NCI-H460 (cell line): ENCODE measurements at regions not wholly inside any gene's neighbourhood (a gene's known extent, or its start where the extent isn't known, plus 50 kb on each side); places are given as distances from the start of the nearest gene placed in this dataset.

Experiments
- DNase-seq: peaks from one replicate; pipeline ENCODE4 v3.0.0-alpha.2; 2016; ENCODE audit warnings: low read depth; ENCODE audit errors: extremely low read depth

- DNase-seq, result no peak
Measured at GRCh38 chr1:38370716-38371504, 324.3 kb upstream of the POU3F1 start.

DNA sequence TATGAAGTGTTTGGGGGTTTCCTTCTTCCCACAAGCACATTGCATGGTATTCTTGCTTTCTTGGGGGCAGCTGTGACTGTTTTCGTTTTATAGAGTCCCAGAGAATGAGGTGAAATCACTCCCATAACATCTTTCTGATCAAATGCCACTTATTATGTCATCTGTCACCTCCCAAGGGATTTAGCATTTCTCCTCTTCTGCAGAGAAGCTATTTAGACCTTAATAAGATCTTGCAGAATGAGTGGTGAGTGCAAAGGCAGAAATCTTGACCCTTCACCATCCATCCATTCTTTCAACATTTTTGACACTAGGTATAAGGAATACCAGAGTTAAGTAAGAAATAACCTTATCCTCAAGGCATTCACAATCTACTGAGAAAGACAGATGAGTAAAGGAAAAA, 318.6 kb upstream of the POU3F1 start:
- no peak for DNase-seq

- no peak for DNase-seq
Measured at GRCh38 chr1:38361566-38361965, 315.0 kb upstream of the POU3F1 start.

- DNase-seq, result no peak
Measured at GRCh38 chr1:38360807-38361206, 314.2 kb upstream of the POU3F1 start.

DNA sequence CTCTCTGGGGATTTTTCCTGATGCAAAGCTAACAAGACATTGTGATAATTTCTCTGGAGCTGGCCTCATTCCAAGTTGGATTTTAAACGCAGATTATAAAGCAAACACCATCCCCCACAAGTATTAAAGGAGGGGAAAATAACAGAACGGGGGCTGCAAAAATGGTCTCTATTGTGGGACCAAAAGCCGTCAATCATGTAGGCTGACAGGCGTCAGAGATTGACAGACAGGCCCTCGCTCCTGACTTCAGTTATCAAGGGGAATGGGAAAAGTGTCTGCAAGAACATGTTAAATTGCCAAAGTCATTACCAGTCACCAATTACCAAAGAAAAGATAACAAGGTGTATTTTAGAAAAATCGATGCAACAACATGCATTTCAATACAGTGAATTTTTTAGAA, 307.4 kb upstream of the POU3F1 start:
- DNase-seq, result no peak

DNA sequence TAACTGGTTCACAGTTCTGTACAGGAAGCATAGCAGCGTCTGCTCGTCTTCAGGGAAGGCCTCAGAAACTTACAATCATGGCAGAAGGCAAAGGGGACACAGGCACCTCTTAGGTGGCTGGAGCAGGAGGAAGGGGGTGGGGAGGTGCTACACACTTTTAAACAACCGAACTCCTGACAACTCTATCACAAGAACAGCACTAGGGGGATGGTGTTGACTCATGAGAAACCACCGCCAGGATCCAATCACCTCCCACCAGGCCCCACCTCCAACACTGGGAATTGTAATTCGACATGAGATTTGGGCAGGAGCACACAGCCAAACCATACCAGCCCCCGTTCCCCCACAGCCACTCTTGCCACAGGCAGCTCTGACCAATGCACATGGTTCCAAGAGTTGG, 306.3 kb upstream of the POU3F1 start:
- no peak for DNase-seq

DNA sequence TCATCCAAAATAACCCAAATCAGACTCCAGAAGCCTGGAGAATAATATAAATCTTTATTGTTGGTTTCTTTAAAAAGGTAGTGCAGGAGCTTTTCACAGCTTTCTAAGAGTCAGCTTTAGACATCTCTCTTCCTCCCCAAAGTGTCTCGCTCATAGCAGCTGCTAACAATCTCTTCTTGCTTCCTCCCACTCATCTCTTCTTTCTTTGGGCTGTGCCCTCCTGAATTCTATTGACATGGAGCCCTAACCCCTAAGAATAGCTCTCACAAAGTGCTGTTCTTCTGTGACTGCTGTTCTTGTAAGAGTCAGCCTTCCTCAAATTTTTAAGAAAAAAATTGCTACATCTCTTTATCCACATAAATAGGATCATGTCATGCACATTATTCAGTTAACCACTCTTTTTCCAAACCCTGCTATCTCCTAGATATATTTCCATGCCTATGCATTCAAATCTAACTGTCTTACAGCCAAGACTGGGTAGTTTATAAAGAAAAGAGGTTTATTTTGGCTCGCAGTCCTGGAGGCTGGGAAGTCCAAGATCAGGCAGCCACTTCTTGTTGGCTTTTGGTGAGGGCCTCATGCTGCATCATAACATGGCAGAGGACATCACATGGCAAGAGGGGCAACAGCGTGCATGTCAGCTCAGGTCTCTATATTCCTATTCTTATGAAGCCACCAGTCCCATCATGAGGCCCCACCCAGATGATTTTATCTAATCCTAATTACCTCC, 301.0 kb upstream of the POU3F1 start:
- no peak for DNase-seq

GRCh38 chr1:38344716-38345115, 298.1 kb upstream of the POU3F1 start:
- no peak for DNase-seq

- no peak for DNase-seq
Measured at GRCh38 chr1:38341694-38342093, 295.1 kb upstream of the POU3F1 start.

DNA sequence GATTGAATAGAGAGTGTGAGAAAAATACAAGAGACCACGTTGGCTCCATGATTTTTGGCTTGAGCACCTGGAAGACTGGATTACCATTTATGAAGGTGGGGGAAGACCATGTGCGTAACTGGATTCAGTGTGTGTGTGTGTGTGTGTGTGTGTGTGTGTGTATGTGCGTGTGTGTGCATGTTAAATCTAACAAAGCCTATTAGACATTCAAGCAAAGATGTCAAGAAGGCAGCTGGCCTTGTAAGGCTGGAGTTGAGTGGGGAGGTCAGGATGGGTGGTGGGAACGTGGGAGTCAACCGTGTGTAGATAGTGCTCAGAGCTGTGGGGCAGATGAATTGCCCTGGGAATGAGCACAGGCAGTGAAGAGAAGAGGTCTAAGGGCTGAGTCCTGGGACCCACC, 293.8 kb upstream of the POU3F1 start:
- no peak for DNase-seq

DNA sequence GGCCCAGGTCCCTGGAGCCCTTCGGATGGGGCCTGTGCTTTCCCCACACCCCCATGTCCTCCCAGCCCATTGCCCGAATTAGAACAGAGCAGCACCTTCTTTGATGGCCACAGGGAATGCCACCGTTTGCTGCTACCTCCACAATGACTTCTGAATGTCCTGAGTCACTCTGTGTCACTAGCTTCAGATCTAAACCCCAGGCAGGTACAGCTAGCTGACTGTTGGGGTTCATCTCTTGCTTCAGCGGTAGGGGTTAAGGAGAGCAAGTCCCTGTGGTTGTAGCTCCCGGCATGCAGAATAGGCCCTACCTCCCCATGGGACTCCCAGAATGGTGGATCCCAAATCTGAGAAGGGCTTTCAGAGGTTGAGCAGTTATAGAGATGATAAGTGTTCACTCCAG, 291.1 kb upstream of the POU3F1 start:
- DNase-seq, result no peak

GRCh38 chr1:38336961-38337360, 290.4 kb upstream of the POU3F1 start:
- no peak for DNase-seq

DNA sequence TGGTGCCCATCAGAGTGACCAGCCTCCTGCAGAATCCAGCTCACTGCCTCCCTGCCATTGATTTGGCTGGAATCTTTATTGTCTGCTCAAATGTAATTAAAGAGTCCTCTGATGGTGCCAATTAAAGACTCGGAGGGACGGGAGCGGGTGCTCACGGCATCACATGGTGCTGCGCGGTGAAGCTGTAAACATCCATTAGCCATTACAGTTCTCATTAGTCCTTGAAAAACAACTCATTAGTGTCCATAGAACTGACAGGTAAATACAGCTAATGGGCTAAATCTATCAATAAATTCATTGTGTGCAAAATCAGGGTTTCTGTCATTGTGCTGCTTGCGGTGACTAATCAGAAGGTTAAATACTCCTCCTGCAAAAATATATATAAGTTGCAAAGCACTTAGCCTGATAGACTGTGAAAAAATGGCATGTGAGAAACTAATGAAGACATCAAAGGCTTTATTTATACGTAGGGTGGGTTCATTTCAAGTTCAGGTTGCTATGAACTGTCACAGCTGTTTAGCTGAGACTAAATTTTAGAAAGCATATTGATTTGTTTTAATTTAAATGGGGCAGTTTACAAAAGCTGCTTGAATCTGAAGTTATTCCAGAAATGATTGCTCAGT, 289.8 kb upstream of the POU3F1 start:
- no peak for DNase-seq

DNA sequence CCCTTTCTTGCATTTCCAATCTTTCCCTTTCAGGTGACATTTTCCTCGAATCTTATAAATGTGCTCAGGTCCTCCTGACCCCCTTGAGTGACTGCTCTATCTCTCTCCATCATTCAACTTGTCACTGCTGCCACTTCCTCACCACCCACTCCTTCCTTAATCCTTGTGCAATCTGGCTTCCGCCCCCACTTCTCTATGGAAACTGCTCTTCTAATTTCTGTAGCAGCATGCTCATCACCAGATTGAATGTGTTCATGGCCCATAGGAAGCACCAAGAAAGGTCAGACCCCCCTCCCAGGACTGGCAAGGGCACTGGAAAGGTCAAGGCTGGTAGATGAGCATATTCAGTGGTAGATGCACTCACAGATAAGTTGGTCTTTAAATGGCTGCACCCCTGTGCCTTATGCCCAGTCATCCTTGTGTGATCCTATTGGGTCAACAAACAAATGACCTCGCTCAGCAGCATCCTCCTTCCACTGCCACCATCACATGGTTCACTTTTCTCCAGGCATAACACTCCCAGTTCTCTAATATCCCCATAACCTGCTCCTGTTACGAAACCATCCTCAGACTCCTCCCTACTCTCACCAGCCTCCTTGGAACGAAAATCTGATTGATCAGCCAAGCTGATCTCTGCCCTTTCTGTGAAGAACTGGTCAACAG, 288.5 kb upstream of the POU3F1 start:
- no peak for DNase-seq

- no peak for DNase-seq
Measured at GRCh38 chr1:38332649-38333310, 286.2 kb upstream of the POU3F1 start.

- no peak for DNase-seq
Measured at GRCh38 chr1:38331496-38332210, 285.1 kb upstream of the POU3F1 start.

- DNase-seq, result no peak
Measured at GRCh38 chr1:38330799-38331198, 284.2 kb upstream of the POU3F1 start.

DNA sequence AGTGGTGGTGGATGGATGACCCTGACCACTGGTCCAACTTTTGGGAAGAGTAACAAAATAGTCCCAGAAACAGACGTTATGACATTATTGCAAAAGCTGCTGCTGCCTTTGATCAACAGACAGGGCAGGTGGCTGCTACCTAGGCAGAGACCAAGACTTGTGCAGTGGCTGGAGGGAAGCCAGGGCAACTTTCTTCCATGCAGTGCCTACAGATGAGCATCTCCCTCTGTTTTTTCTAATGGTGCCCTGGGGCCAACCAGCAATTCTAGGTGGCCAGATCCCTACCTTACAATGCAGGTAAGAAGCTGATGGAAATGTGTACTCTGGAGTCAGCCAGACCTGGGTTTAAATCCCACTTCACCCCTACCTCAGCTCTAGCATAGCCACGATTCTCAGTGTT, 283.1 kb upstream of the POU3F1 start:
- no peak for DNase-seq

GRCh38 chr1:38328278-38329035, 281.9 kb upstream of the POU3F1 start:
- no peak for DNase-seq
